HUES64 (cell line): ENCODE measurements at regions not wholly inside any gene's neighbourhood (a gene's known extent, or its start where the extent isn't known, plus 50 kb on each side); places are given as distances from the start of the nearest gene placed in this dataset.
A peak's percentile ranks its signal among the peaks of the same experiment; 100 is the strongest.
"Not testable (repeated sequence)": the region's sequence is repeated elsewhere in the genome, so short reads cannot be mapped to it uniquely, and the experiment has no call there.

ENCODE experiments used
- H3K27ac ChIP-seq: 2 replicates; pipeline ENCODE4 v1.7.0; 2013; ENCODE audit warnings: low read depth, low read length, inconsistent platforms
- H3K27me3 ChIP-seq: 2 replicates; pipeline ENCODE4 v1.6.1; 2013; ENCODE audit warnings: mild to moderate bottlenecking, low read length; ENCODE audit not compliant: insufficient read depth
- H3K36me3 ChIP-seq: 2 replicates; pipeline ENCODE4 v1.6.1; 2013; ENCODE audit warnings: mild to moderate bottlenecking, low read length; ENCODE audit not compliant: insufficient read depth
- H3K4me1 ChIP-seq: 2 replicates; pipeline ENCODE4 v1.6.1; 2013; ENCODE audit warnings: mild to moderate bottlenecking, low read length, moderate library complexity; ENCODE audit not compliant: insufficient read depth
- H3K4me3 ChIP-seq: 2 replicates; pipeline ENCODE4 v1.5.1; 2013; ENCODE audit warnings: mild to moderate bottlenecking, low read length, moderate library complexity
- H3K9ac ChIP-seq: 2 replicates; pipeline ENCODE4 v1.6.1; 2013; ENCODE audit warnings: mild to moderate bottlenecking, low read depth, low read length
- H3K9me3 ChIP-seq: 2 replicates; pipeline ENCODE4 v1.6.1; 2013; ENCODE audit warnings: low read depth, low read length; ENCODE audit not compliant: insufficient read depth
- WGBS: fragments of 150-250, 120-280 bp; methylation state at CpG from one replicate; pipeline ENCODE4 v1.1.7; 2013; ENCODE audit warnings: missing lambda C conversion rate; 5-methylcytosine and 5-hydroxymethylcytosine counted together

DNA sequence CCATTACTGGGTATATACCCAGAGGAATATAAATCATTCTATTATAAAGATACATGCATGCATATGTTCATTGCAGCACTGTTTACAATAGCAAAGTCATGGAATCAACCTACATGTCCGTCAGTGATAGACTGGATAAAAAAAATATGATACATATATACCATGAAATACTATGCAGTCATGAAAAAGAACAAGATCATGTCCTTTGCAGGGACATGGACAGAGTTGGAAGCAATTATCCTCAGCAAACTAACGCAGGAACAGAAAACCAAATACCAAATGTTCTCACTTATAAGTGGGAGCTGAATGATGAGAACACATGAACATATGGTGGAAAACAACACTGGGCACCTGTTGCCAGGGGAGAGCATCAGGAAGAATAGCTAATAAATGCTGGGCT lies 88.4 kb upstream of the ZNF92 start:
- not testable (repeated sequence) for H3K27me3 ChIP-seq, H3K9ac ChIP-seq, H3K4me1 ChIP-seq, H3K27ac ChIP-seq, H3K4me3 ChIP-seq, H3K9me3 ChIP-seq, H3K36me3 ChIP-seq
- 100% methylated on average over 1 of the region's 2 CpGs for WGBS

DNA sequence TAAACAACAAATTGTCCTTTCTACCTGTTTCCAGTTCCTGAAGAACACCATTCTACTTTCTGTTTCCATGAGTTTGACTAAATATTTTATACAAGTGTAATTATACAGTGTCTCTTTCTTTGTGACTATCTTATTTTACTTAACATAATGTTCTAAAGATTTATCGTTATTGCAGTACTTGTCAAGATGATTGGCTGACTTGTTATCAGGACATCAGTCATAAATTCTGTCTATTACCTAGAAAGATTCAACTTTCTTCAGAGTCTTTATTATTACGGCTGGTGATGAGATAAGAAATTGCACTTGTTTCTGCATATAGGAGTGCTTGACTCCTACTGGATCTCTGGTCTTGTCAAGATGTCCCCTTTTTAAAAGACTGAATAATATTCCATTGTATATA lies 93.9 kb upstream of the ZNF92 start:
- Histone ChIP-seq H3K9ac (no peak overlapping the region), H3K27ac (no peak overlapping the region), H3K27me3 (no peaks in the 10 kb centered on the region), H3K36me3 (no peaks in the 10 kb centered on the region), H3K4me3 (no peak overlapping the region), H3K9me3 (no peaks in the 10 kb centered on the region), H3K4me1 (no peaks in the 10 kb centered on the region)
- no CpG with 5 or more reads among the region's 2 CpGs for WGBS

DNA sequence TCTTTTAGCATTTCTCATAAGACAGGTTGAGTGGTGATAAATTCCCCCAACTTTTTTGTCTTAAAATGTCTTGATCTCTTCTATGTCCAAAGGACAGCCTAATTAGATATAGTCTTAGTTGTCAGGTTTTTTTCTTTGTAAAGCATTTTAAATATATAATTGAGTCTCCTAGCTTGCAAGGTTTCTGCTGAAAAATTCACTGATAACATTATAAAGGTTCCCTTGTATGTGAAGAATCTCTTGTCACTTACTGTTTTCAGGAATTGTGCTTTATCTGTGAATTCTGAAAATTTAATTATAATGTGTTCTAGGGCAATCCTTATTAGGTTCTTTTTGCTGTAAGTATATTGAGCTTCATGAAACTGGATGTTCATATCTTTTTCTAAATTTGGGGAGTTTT lies 96.8 kb upstream of the ZNF92 start:
- H3K27ac ChIP-seq = no peak overlapping the region
- no peaks in the 10 kb centered on the region for H3K27me3 ChIP-seq
- H3K36me3 ChIP-seq = no peaks in the 10 kb centered on the region
- H3K4me1 ChIP-seq = no peaks in the 10 kb centered on the region
- H3K9me3 ChIP-seq = no peaks in the 10 kb centered on the region
- no peak overlapping the region for H3K4me3 ChIP-seq
- H3K9ac ChIP-seq = no peak overlapping the region

DNA sequence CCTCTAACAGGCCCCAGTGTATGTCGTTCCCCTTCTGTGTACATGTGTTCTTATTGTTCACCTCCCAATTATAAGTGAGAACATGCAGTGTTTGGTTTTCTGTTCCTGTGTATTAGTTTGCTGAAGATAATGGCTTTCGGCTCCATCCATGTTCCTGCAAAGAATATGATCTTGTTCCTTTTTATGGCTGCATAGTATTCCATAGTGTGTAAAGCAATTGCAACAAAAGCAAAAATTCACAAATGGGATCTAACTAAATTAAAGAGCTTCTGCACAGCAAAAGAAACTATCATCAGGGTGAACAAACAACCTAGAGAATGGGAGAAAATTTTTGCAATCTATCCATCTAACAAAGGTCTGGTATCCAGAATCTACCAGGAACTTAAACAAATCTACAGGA lies 102.2 kb upstream of the ZNF92 start:
- 88% methylated on average over 1 of the region's 2 CpGs for WGBS
- not testable (repeated sequence) for H3K27ac ChIP-seq, H3K4me3 ChIP-seq, H3K9me3 ChIP-seq, H3K9ac ChIP-seq, H3K36me3 ChIP-seq
- H3K27me3 ChIP-seq = peaks cover 16% of the 10 kb centered on the region
- peaks cover 13% of the 10 kb centered on the region; the same call in 1 of the 2 replicates for H3K4me1 ChIP-seq

DNA sequence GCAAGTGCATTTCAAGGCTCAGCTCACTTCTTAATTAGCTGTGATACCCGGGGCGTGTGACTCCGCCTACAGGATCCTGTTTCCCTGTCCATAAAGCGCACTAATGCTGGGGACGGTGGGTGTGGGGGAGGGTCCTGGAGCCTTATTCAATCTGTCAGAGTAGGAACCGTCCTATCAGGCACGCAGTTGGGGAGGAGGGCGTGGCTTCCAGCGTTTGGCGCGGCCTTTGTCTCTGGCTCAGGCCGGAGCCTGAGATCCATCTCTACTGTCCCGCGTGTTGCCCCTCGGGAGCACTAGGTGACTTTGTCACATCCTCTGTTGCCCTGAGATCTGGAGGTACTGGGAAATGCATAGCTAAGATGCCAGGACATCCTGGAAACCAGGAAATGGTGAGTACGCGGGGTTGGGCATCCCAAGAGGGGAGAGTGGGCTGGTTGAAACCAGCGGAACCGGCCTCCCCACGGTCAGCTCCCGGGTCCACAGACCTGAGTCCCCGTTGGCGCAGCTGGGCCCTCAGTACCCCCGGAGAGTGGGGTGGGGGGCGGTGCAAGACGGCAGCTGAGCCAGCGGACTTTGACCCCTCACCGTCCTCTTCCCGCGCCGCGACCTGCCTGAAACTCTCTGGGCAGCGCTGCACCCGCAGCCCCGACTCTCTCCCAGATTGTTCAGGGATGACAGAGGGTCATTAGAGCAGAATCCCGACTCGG lies 104.4 kb upstream of the ZNF92 start:
- under 1% methylated on average over 37 of the region's 37 CpGs for WGBS
- H3K36me3 ChIP-seq = no peaks in the 10 kb centered on the region
- H3K4me3 ChIP-seq = peak overlapping the region; percentile 76
- H3K9ac ChIP-seq = peak overlapping the region; percentile 86
- peak overlapping the region; percentile 44 for H3K27ac ChIP-seq
- peaks cover 13% of the 10 kb centered on the region; the same call in 1 of the 2 replicates for H3K4me1 ChIP-seq
- peaks cover 16% of the 10 kb centered on the region for H3K27me3 ChIP-seq
- no peaks in the 10 kb centered on the region for H3K9me3 ChIP-seq

DNA sequence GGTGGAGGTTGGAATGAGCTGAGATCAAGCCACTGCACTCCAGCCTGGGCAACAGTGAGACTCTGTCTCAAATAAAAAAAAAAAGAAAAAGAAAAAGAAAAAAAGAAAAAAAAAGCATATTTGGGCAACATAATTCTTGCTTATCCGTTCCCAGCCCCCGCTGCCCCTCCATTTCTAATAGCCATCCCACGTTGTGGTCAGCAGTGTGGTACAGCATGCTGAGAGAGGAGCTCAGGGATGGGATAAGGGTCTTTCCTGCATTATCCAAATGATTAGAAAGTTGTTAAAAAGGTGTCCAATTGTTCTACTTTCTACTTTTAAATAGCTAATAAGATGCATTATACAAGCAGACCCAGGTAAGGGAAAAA lies 104.9 kb upstream of the ZNF92 start:
- H3K27ac ChIP-seq = no peak overlapping the region
- peaks cover 13% of the 10 kb centered on the region; the same call in 1 of the 2 replicates for H3K4me1 ChIP-seq
- H3K36me3 ChIP-seq = no peaks in the 10 kb centered on the region
- 48% methylated on average over 3 of the region's 3 CpGs for WGBS
- peak overlapping the region; percentile 76 for H3K4me3 ChIP-seq
- H3K9me3 ChIP-seq = no peaks in the 10 kb centered on the region
- H3K27me3 ChIP-seq = peaks cover 16% of the 10 kb centered on the region
- no peak overlapping the region for H3K9ac ChIP-seq

DNA sequence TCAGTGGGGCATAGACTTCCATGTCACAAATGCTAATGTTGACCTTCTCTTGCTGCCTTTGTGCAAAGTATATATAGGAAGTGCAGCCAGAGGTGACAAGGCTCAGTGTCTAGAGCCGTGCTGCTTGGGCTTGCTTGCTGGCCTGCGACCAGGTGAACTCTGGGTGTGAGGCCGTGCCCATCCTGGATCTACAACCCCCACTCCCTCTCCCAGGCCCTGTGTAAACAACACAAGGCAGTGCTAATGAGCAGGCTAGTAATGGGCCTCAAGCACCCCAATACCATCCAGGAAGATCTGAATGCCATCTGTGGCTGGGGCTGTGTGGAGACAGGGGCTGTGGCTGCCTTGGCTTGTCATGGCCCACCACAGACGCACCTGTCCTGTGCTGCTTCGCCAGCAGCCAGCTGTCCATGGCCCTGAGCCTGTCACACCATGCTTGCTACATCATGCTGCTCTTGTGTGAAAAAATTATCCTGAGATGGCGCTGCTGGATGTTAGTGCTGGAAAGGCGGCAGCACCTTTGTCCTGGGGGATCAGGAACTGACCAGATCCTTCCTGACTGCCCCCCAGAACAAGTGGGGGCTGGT lies 107.6 kb upstream of the ZNF92 start:
- H3K9me3 ChIP-seq = no peaks in the 10 kb centered on the region
- peaks cover 23% of the 10 kb centered on the region for H3K27me3 ChIP-seq
- H3K9ac ChIP-seq = no peak overlapping the region
- H3K4me3 ChIP-seq = no peak overlapping the region
- peaks cover 13% of the 10 kb centered on the region; the same call in 1 of the 2 replicates for H3K4me1 ChIP-seq
- H3K36me3 ChIP-seq = no peaks in the 10 kb centered on the region
- no peak overlapping the region for H3K27ac ChIP-seq
- 88% methylated on average over 7 of the region's 7 CpGs for WGBS

DNA sequence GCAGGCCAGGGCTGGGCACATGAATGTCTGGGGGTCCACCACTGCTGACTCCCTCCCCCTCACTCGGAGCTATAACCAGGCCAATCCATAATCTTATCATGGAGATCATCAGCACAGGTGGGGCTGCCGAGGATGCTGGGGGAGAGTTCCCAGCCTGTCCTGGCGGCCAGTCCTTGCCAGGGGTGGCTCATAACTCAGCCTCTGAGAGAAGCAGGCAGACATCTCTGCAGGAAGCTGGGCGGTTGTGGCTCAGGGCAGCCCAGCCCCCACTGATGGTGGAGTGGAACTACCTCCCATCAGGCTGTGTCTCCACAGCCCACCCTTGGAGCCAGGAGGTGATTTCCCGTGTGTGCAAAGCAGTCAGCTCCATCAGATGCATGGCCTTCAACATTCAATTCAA lies 109.4 kb upstream of the ZNF92 start:
- Histone ChIP-seq H3K4me1 (peaks cover 3% of the 10 kb centered on the region; the same call in 1 of the 2 replicates), H3K27me3 (peaks cover 7% of the 10 kb centered on the region), H3K4me3 (no peak overlapping the region), H3K27ac (no peak overlapping the region), H3K9me3 (no peaks in the 10 kb centered on the region), H3K36me3 (no peaks in the 10 kb centered on the region), H3K9ac (no peak overlapping the region)
- 81% methylated on average over 5 of the region's 5 CpGs for WGBS

DNA sequence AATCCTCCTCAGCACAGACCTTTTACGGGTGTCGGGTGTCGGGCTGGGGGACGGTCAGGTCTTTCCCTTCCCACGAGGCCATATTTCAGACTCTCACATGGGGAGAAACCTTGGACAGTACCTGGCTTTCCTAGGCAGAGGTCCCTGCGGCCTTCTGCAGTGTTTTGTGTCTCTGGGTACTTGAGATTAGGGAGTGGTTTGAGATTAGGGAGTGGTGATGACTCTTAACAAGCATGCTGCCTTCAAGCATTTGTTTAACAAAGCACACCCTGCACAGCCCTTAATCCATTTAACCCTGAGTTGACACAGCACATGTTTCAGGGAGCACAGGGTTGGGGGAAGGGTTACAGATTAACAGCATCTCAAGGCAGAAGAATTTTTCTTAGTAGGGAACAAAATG lies 113.0 kb upstream of the ZNF92 start:
- H3K27me3 ChIP-seq, H3K4me3 ChIP-seq, H3K4me1 ChIP-seq, H3K36me3 ChIP-seq, H3K27ac ChIP-seq, H3K9ac ChIP-seq, H3K9me3 ChIP-seq: not testable (repeated sequence)
- 25% methylated on average over 1 of the region's 6 CpGs for WGBS

DNA sequence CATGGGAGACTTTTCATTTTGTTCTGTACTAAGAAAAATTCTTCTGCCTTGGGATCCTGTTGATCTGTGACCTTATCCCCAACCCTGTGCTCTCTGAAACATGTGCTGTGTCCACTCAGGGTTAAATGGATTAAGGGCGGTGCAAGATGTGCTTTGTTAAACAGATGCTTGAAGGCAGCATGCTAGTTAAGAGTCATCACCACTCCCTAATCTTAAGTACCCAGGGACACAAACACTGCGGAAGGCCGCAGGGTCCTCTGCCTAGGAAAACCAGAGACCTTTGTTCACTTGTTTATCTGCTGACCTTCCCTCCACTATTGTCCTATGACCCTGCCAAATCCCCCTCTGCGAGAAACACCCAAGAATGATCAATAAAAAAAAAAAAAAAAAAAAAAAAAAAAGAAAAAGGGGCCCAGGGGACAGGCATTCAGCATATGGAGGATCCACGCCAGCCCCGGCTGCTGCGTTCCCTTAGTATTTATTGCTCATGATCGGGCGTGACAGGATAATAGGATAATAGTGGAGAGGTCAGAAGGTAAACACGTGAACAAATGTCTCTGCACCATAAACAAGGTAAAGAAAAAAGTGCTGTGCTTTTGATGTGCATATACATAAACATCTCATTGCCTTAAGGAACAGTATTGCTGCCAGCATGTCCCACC lies 113.7 kb upstream of the ZNF92 start:
- not testable (repeated sequence) for H3K27ac ChIP-seq, H3K27me3 ChIP-seq, H3K36me3 ChIP-seq, H3K4me1 ChIP-seq, H3K4me3 ChIP-seq, H3K9ac ChIP-seq, H3K9me3 ChIP-seq
- WGBS = 47% methylated on average over 3 of the region's 10 CpGs

DNA sequence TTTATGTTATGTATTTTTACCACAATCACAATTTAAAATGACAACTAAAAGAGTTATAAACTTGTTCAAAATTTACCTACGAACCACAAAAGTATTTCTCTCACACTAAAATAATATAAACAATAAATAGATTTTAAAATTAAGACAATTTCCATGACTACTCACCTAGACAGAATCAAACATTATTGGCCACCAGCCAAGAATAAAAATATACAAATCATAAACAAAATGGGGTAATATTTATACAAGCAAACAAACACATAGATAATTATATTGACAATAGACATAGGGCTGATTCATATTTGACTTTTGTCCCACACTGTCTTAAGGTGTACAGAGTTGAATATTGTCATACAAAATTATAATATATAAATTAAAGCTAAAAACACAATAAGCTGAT lies 119.6 kb upstream of the ZNF92 start:
- Histone ChIP-seq H3K9ac (no peak overlapping the region), H3K27ac (no peak overlapping the region), H3K9me3 (no peaks in the 10 kb centered on the region), H3K27me3 (peaks cover 3% of the 10 kb centered on the region; the same call in 1 of the 2 replicates), H3K4me3 (no peak overlapping the region), H3K36me3 (no peaks in the 10 kb centered on the region), H3K4me1 (peaks cover 4% of the 10 kb centered on the region)
- no CpG with 5 or more reads among the region's 1 CpG for WGBS
